Right lobe of liver (tissue), 6 donors: ENCODE measurements at regions not wholly inside any gene's neighbourhood (a gene's known extent, or its start where the extent isn't known, plus 50 kb on each side); places are given as distances from the start of the nearest gene placed in this dataset.

Source experiments
- ATAC-seq, 4 donors: fragments of 200-7000 bp; cut with Tn5 transposase; one replicate each; pipeline ENCODE4 v1.9.1; 2020; ENCODE audit warnings: mild to moderate bottlenecking in 4 of 4, moderate library complexity in 4 of 4
- DNase-seq, 3 donors: peaks; one replicate each; pipeline ENCODE4 v3.0.0-alpha.2; 2020
- H3K27ac ChIP-seq, 3 donors: fragments of 200-600 bp; one replicate each; pipeline ENCODE4 v1.8.0; 2022
- H3K27me3 ChIP-seq, 2 donors: fragments of 200-600 bp; one replicate each; pipeline ENCODE4 v1.8.0; 2022
- H3K36me3 ChIP-seq, 4 donors: fragments of 200-600 bp; sonication (generic) in 1 of 4; one replicate each; pipeline versions ENCODE4 v1.5.1 to v1.8.0; 2017 to 2022; ENCODE audit warnings: control low read depth in 1 of 4
- H3K4me1 ChIP-seq, 4 donors: fragments of 200-600 bp; sonication (generic) in 1 of 4; one replicate each; pipeline versions ENCODE4 v1.5.1 to v1.8.0; 2017 to 2022; ENCODE audit warnings: control low read depth in 1 of 4
- H3K4me3 ChIP-seq, 3 donors: fragments of 200-600 bp; one replicate each; pipeline ENCODE4 v1.8.0; 2022
- H3K9me3 ChIP-seq, 4 donors: fragments of 200-600 bp; sonication (generic) in 1 of 4; one replicate each; pipeline versions ENCODE4 v1.5.1 to v1.8.0; 2017 to 2022; ENCODE audit warnings: control low read depth in 1 of 4
- CTCF ChIP-seq, 4 donors: fragments of 200-600 bp in 3 of 4; fragments of 450-650 bp in 1 of 4; IDR thresholded peaks; one replicate each; pipeline versions ENCODE4 v1.5.1 to v1.8.0; 2016 to 2022; ENCODE audit warnings: antibody characterized with exemption in 4 of 4, mild to moderate bottlenecking in 2 of 4
- POLR2A ChIP-seq: fragments of 450-650 bp; IDR thresholded peaks from one replicate; pipeline ENCODE4 v1.6.1; 2017; ENCODE audit warnings: antibody characterized with exemption, mild to moderate bottlenecking
- WGBS: methylation state at CpG from one replicate; pipeline ENCODE4 v1.1.6; 2018; ENCODE audit warnings: low coverage, low lambda C conversion rate; ENCODE audit not compliant: insufficient coverage; ENCODE audit errors: missing lambda C conversion rate; 5-methylcytosine and 5-hydroxymethylcytosine counted together
- intact Hi-C, 2 donors: fragments of 100-400 bp; cut with DNase I; formaldehyde crosslinking; loops; one replicate each; pipeline versions ENCODE4 v1.11.2 to v1.14.1; 2022
- donor health status: DM: no; HTN: yes; CAD: no.
- donor health status: DM: no; HTN: no; CAD: no.
- donor health status: DM: no; HTN: no; CAD: no.
- donor health status: DM: no; HTN: yes; CAD: no.
- donor health status: DM: no; HTN: yes; CAD: no.

GRCh38 chr18:60010984-60011383 lies 111.2 kb downstream of the PMAIP1 start:
- 83% methylated on average over 16 of the region's 35 CpGs for WGBS
- no peaks in the 10 kb centered on the region for H3K36me3 ChIP-seq
- no peak overlapping the region for H3K4me3 ChIP-seq
- H3K27ac ChIP-seq = no peak overlapping the region
- no peak for TF ChIP-seq POLR2A
- no peak for TF ChIP-seq CTCF (IDR thresholded peaks at IDR 0.05)
- H3K4me1 ChIP-seq = no peaks in the 10 kb centered on the region
- intact Hi-C loops = no loop called here
- ATAC-seq = no peak
- no peaks in the 10 kb centered on the region for H3K27me3 ChIP-seq
- no peaks in the 10 kb centered on the region for H3K9me3 ChIP-seq
- DNase-seq = no peak

GRCh38 chr18:60010513-60010912 lies 110.7 kb downstream of the PMAIP1 start:
- Histone ChIP-seq H3K36me3 (no peaks in the 10 kb centered on the region), H3K9me3 (no peaks in the 10 kb centered on the region), H3K4me1 (no peaks in the 10 kb centered on the region), H3K4me3 (no peak overlapping the region), H3K27ac (no peak overlapping the region), H3K27me3 (no peaks in the 10 kb centered on the region)
- intact Hi-C loops = no loop called here
- ATAC-seq (no peak), DNase-seq (no peak)
- WGBS = 88% methylated on average over 7 of the region's 23 CpGs
- TF ChIP-seq CTCF (IDR thresholded peaks at IDR 0.05) = no peak
- no peak for TF ChIP-seq POLR2A

GRCh38 chr18:60007661-60008060 lies 107.9 kb downstream of the PMAIP1 start:
- no peaks in the 10 kb centered on the region for H3K36me3 ChIP-seq
- 23% methylated on average over 2 of the region's 2 CpGs for WGBS
- H3K27me3 ChIP-seq = no peaks in the 10 kb centered on the region
- intact Hi-C loops = no loop called here
- H3K4me1 ChIP-seq = no peaks in the 10 kb centered on the region
- ATAC-seq = no peak
- H3K4me3 ChIP-seq = no peak overlapping the region
- no peak for DNase-seq
- TF ChIP-seq POLR2A (no peak), CTCF (IDR thresholded peaks at IDR 0.05) (no peak)
- H3K9me3 ChIP-seq = no peaks in the 10 kb centered on the region
- no peak overlapping the region for H3K27ac ChIP-seq

- DNase-seq = no peak
- no CpG with 5 or more reads among the region's 16 CpGs for WGBS
- H3K36me3 ChIP-seq = no peaks in the 10 kb centered on the region
- no peaks in the 10 kb centered on the region for H3K4me1 ChIP-seq
- H3K4me3 ChIP-seq = no peak overlapping the region
- intact Hi-C loops = no loop called here
- no peaks in the 10 kb centered on the region for H3K9me3 ChIP-seq
- H3K27me3 ChIP-seq = no peaks in the 10 kb centered on the region
- TF ChIP-seq POLR2A (no peak), CTCF (IDR thresholded peaks at IDR 0.05) (no peak)
- no peak overlapping the region for H3K27ac ChIP-seq
- no peak for ATAC-seq
Observed at GRCh38 chr18:60003610-60004185, 103.9 kb downstream of the PMAIP1 start.
